GM21381 (cell line): ENCODE measurements at regions not wholly inside any gene's neighbourhood (a gene's known extent, or its start where the extent isn't known, plus 50 kb on each side); places are given as distances from the start of the nearest gene placed in this dataset.

Experiments used
- ATAC-seq: cut with Tn5 transposase; IDR thresholded peaks from one replicate; pipeline ENCODE4 v1.9.1; 2021; ENCODE audit warnings: mild to moderate bottlenecking, moderate library complexity; ENCODE audit not compliant: unreplicated experiment

DNA sequence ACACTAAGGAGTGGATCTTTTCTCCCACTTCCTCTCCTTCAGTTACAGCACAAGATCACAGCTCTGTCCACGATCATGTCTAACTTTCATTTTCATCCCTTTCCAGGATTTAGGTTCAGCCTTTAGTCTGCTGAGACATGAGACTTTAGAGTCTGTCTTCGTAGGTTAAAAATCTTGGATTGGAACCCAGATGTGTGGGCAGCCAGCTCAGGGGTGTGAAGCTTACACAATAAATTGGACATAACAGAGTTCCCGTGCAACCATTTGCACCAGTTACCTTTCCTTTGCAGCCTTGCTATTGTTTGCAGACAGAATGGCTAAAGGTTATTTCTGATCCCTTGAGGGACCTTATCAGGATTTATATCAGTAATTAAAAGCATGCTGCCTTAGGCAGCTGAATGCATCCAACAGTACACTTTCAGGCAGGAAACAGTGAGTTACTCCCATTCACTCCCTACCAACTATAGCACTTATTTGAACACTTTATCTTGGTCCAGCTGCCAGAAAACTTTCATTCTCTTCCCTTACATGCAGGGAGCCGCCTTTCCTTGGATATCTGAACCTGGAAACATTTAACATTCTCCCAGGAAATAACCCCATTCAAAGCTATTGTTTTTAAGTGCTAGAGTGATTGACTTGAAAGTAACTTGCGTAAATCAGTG lies 87.3 kb downstream of the TMEM100 start:
- no peak for ATAC-seq

DNA sequence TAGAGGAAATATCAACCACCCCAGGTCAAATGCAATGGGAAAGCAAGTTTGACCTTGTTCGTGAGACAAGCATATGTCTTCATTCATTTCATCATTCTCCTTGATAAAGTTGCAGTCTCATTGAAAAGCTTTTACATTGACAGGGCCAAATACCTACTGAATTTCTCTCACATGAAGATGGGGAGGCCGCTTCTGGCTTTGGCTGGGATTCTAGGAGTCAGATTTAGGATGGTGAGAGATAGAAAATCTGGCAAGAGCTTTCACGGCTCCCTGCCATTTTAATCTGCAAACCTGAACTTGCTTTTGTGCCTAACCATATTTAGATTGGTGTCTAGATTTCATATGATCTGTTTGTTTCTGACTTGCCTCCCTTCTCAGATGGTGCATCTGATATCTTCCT lies 88.0 kb downstream of the TMEM100 start:
- ATAC-seq: no peak

DNA sequence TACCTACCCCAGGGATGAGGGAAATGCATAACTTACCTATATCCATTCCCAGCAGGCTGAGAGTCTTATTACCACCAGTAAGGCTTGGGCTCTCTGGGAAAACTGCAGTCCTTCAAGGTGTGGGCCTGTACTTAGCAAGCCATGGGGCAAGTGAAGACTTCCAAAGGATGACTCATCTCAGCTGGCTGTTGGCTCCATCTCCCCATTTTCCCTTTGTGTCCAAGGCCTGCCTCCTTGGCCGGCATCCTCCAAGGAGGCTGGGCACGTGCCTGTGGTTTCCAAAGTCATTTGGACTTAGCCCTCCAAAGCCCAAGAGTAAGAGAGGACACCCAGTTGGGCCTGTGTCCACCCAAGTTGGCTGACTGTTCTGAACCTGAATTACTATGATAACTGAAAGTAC lies 89.8 kb downstream of the TMEM100 start:
- ATAC-seq: no peak

DNA sequence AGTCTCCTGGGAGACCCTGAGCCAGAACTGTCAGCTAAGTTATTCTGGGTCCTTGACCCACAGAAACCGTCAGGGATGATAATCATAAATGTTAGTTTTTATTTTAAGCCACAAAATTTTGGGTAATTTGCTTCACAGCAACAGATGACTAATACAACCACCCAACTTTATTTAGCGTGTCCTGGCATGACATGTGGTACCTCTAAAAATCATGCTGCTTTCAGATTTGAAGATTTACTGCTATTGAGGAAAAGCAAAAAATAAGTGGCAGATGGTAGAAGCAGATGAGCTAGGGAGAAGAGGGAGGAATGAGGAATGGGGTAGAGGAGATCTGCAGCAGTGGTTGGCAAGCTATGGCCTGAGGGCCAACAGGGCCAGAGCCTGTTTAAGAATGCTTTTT lies 90.4 kb downstream of the TMEM100 start:
- no peak for ATAC-seq

DNA sequence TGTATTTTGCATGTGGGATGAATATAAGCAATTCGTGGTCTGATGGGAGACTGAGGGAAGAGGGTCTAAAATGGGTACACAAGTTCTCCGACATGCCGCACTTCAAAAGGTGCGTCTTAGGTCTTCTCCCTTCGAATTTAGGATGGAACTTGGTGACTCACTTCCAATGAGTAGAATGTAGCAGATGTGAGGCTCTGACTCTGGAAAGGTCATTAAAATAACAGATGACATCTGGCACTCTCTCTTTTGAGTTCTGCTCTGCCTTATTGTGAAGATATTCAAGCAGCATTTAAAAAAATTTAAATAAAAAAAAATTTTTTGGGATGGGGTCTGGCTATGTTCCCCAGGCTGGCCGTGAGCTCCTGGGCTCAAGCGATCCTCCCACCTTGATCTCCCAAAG lies 92.7 kb downstream of the TMEM100 start:
- ATAC-seq: no peak

DNA sequence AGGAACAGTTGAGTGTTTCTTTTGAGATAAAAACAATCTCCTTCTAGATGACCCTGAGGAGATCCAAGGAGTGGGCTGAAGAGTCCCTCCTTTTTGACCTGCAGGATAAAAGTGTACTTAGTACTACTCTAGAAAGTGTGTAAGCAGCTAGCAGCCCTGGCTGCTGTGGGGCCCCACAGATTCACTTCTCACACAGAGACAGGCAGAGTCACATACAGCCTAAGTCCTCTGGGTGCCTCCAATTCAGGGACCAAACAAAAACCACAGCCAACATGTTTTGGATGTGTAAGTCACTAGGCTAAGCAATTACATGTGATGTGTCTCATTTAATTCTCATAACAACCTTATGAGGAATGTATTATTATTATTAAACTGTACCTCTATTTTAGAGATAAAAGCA lies 97.1 kb downstream of the TMEM100 start:
- peak; percentile 69 for ATAC-seq

DNA sequence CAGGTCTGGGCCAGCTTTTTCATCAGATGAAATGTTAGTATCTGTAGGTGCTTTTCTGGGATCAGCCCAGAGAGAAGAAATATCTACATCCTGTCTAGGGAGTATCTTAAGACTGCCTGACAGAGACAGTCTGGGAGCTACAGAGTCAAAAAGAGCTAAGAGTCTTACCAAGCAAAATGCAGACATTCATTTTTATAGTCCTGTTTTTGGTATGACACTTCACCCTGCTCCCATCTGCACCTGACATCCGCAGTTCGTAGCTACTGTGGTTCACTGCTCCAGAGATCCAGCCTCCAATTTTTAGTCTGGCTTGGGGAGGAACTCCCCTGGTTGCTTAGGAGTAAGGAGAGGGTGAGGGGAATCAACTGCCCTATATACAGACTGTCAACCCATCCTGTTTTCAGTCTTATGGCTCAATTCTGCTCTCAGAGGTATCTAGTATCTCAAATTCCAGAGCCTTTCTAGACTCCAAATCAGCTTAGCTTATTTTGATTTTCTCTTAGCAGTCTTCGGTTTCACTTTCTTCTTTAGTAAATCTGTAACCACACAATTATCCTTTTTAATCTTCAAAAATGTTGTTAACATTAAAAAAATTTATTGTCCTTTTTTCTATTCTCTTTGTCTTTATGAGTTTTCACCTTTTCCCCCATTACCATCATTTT lies 97.8 kb downstream of the TMEM100 start:
- ATAC-seq: peak; percentile 66

DNA sequence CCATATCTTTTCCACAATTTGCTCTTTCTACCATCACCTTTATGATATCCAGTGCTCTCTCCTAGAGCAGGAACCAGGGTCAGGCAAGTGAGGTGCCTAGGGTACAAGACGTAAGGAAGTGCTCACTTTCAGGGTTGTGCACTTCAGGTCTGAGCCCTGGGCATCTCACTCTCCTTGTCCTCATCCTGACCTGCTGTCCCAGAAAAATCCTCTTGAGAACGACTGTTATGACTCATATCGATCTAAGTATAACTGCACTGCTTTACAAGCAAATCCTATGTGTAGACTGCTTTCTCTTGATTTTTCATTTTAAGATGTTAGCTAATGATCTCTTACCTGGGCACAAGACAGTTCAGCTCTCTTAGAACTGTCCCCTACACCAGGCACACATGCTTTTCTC lies 100.1 kb downstream of the TMEM100 start:
- ATAC-seq: no peak

DNA sequence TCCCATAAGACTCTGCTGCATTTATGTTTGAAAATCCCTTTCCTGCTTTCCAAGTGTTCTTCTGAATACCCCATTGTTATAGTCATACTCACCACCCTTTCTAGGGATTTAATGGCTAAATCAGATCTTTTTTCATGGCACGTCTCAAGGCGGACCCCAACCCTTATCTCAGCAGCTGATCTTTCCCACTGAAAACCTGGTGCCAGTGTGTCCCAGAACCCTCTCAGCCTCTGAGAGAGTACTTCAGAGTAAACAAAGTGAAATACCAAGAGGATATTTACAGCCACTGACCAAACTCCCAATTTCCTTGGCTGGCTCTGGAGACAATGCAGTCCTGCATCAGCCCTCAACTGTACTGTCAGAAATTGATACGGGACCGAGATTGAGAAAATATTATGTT lies 101.7 kb downstream of the TMEM100 start:
- no peak for ATAC-seq

DNA sequence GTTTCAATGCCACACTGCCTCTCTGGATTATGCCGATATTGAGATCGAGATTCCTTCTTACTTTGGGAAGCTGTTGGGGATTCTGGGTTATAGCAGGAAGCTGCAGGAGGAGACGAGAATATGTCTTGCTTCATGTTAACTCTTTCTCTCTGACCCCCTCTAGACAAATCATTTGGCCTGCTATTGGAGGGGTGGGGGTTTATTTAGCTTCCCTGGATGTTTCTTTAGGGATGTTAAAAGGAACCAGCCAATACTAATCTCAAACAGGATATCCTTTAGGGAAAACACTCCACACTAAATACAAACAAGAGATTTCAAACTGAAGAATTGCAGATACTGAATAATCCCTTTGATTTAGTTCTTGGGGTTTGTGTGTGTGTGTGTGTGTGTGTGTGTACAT lies 102.6 kb downstream of the TMEM100 start:
- no peak for ATAC-seq

DNA sequence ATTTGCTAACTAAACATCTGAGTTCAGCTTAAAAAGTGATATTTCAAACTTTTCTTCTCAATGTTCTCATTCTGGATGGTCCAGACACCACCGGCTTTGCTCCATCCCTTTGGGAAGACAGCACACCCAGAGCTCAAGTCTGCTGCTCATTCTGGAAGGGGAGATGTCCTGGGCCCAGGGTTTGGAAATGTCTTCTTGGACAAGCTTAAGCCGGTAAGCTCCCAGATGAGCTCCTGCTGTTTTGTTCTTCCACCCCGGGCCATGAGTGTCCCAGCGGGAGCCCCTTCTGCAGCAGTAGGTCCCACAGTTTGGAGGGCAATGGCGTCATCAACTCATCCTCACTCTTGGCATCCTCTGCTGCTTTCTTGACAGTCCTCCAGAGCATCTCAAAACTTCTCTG lies 105.2 kb downstream of the TMEM100 start:
- ATAC-seq: no peak

DNA sequence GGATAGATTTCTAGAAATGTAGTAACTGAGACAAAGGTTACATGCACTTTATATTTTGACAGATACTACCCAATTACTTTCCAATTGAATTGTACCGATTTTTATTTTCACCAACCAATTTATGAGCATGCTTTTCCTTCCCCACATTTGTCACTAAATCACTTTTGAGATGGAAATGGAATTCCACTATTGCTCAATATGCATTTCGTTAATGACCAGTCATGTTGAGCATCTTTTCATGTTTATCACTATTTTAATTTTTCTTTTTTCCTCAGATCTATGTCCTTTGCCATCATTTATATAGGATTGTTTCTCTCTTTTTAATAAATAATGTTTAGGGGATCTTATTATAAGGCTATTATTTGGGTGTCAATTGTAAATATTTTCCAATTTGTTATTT lies 102.8 kb upstream of the SMIM36 start:
- no peak for ATAC-seq

DNA sequence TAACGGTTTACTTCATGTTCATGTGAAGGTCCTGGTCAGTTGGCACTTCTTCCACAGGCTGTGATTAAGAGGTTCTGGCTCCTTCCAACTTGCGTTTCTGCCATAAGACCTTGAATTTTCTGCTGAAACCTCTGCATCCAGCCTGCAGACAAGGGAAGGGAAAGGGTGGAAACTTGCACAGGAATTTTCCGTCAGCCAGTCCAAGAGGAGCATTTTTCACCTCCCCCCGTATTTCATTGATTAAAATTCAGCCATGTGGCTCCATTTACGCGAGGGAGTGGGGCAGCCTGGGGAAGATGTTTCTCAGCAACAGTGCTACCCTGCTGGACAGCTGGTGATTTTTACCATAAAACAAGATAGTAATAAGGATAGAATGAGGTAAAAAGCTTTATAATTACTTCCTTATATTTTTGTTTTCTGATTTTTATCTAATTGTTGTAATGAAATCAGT lies 101.5 kb upstream of the SMIM36 start:
- no peak for ATAC-seq

DNA sequence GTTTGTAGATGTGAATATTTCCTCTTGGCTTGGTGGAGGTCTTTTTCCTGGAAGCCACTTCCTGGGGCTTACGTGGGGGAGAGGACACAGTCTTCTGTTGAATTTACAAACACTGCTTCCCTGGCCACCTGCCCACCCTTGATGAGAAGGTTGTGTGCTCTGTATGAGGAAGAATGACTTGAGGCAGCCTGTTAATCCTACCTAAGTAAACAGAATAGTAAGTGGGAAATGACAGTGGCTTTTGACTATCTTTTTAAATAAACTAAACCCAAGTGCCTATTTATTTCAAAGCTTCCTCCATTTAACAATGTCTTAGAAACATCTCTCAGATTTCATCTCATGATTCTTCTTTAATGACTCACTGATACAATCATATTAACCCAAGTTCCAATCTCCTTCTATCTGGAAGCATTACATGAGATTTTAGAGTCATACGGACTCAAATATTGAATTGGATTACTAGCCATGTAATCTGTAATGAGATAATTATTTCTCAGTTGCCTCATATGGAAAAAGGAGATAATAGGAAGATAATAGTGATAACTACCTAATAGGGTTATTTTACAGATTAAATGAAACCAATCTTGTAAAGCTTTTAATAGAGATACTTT lies 96.6 kb upstream of the SMIM36 start:
- no peak for ATAC-seq

DNA sequence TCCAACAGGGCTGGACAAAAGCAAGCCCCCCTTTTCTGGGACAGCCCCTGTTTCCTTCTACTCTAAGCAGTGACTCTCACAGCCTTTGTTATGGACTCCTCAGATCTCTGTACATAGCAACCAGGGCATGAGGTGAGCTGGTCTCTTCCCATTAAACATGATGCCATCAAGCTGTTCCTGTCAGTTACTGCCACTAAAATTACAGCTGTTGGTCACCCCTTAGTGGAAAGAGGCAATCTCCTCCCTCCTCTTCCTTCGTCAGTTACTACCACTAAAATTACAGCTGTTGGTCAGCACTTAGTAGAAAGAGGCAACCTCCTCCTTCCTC lies 95.2 kb upstream of the SMIM36 start:
- ATAC-seq: no peak

DNA sequence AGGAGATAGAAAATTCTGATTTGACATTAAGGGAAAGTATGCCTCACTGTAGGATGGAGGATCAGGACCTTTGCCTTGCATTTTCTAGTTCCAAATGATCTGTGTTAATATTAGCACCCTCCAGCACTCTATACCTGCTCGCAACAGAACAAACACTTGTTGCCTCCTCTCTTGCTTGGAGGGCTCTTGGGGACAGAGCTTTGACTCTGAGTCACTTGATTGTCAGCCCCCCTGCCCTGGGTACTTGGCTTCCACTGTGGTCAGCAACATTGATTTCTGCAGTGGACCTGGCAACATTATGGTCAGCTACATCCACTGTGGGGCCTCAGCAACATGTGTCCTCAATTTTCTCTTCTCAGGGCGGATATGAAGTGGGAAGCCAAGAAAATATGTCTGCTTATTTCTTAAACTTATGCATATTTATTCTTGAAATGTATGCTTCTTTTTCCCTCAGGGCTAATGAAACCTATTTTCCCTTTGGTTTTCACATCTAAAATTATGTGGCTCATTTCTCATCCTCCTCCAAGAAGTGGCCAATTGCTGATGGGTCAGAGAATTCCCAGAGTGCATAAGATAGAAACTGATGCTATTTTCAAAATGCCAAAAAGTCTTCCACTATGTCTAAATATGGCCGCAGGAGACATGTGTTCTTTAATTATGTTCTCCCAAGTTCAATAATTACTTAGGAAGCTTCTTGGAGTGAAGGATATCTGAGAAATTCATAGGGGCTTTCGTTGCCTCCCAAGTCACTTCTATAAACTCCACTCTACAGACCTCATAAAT lies 94.6 kb upstream of the SMIM36 start:
- ATAC-seq: no peak

DNA sequence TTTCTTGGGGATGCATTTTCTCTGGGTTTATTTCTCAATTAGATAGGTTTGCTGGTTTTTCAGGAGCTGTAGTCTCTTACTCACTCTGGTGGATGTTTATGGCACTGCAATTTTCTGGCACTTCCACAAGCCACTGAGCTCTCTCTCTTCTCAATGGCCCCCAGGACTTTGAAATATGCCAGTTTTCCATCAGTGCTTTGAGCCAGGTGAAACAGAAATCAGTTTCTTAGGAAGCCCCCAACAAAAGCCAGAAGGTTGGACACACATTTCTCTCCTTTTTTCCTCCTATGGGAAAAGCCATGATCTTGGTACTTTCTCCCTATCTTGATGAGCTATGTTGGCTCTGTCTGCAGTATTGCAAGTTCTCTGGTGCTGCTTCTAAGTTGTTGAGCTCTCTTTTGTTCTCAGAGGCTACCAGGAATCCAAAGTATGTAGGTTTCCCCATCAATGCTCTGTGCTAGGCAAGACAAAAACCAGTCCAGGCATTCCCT lies 90.7 kb upstream of the SMIM36 start:
- ATAC-seq: peak; percentile 54

DNA sequence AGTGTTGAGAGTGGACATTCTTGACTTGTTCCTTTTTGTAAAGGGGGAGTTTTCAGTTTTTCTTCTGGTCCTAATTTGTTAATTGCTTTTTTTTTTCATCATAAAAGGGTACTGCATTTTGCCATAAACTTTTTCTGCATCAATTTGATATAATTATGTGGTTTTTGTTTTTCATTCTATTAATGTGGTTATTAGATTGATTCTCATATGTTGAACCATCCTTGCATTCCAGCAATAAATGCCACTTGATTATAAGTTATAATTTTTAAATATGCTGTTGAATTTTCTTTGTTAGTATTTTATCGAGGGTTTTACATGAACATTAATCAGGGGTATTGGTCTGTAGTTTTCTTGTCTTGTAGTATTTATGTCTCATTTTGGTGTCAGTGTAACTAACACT lies 87.2 kb upstream of the SMIM36 start:
- no peak for ATAC-seq

DNA sequence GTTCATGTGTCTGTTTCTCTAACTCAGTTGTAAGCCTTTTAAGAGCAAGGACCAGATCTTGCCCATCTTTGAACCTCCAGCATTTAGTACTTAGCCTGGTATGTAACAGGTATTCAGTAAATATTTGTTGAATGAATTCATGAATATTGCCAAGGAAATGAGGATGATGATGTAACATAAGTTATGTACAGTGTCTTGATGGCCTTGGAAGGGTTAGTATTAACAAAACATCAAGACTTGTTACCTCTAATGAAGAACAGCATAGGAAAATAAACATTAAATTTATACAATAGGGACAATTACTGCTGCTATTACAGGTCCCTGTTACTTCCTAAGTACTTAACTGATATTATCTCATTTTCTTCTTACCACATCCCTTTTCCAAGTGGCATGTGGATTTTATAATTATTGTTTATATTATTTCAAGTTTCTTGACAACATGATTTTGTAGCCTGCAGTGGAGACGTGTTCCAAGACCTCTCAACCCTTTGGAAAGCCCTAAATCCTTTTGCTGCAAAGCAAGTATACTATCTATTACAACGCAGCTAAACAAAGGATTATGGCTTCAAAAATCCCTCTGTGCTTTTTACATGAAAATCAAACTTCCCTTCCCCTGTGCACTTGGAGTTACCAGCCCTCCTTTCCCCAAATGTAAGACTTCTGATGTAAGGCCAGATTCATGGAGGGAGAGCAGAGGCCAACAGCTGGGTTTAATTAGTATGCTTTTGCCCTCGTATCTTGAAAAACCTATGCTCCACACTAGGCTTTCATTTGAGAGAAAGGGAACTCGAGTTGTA lies 77.4 kb upstream of the SMIM36 start:
- no peak for ATAC-seq

DNA sequence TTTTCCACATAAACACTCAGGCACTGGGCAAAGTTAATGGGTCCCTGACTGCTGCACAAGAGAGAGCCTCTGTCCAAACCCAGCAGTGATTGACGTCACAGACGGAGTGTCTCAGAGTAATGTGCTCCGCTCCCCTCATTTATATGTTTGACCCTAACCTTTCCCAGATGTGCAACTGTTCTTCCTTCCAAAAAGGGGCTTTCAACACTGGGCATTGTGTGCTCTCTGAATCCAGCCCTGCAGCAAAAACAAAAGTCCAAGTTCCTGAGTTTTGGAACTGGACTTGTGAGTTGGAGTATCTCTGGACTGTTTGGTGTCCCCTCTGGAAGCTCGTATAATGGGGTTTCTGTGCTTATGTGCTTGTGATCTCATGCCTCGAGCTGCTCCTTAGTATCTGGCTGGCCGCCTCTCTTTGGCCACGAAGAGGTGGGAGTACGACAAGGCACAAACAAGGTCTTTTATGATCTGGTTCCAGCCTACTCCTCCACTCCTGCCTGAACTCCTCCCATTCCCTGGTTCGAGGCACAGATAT lies 76.4 kb upstream of the SMIM36 start:
- ATAC-seq: no peak

DNA sequence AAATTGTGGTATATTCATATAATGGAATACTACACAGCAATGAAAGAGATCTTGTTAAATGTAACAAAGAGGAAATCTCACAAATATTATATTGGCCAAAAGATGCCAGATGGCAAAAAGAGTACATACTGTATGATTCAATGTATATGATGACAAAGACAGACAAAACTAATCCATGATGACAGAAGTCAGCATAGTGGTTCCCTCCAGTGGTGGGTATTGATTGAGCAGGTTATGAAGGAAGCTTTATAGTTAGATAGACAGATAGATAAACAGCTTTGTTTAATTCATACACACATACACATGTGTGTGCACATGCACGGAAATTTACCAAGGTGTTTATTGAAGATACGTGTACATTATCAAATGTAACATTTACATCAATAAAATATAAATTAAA lies 74.4 kb upstream of the SMIM36 start:
- no peak for ATAC-seq
